ENCODE measurements at regions not wholly inside any gene's neighbourhood (a gene's known extent, or its start where the extent isn't known, plus 50 kb on each side); places are given as distances from the start of the nearest gene placed in this dataset.
"Not testable (repeated sequence)": the region's sequence is repeated elsewhere in the genome, so short reads cannot be mapped to it uniquely, and the experiment has no call there.

GRCh38 chr4:130026185-130026584, 930.2 kb downstream of the C4orf33 start:
- DNase-seq = no peak

- no peak for DNase-seq
Measured at GRCh38 chr4:130027973-130028372, 932.0 kb downstream of the C4orf33 start.

GRCh38 chr4:130028552-130028951, 932.6 kb downstream of the C4orf33 start:
- no peak for DNase-seq

- no peak for DNase-seq
Measured at GRCh38 chr4:130029442-130029841, 933.5 kb downstream of the C4orf33 start.

- no peak for DNase-seq
Measured at GRCh38 chr4:130031858-130032257, 935.9 kb downstream of the C4orf33 start.

GRCh38 chr4:130033657-130034056, 937.7 kb downstream of the C4orf33 start:
- DNase-seq = not testable (repeated sequence)

- DNase-seq = no peak
Measured at GRCh38 chr4:130034876-130035275, 938.9 kb downstream of the C4orf33 start.

GRCh38 chr4:130035391-130035790, 939.4 kb downstream of the C4orf33 start:
- DNase-seq = no peak

GRCh38 chr4:130037866-130038265, 941.9 kb downstream of the C4orf33 start:
- not testable (repeated sequence) for DNase-seq

GRCh38 chr4:130038540-130038939, 942.6 kb downstream of the C4orf33 start:
- not testable (repeated sequence) for DNase-seq

- no peak for DNase-seq
Measured at GRCh38 chr4:130043732-130044160, 947.8 kb downstream of the C4orf33 start.

- DNase-seq = no peak
Measured at GRCh38 chr4:130044788-130045531, 949.0 kb downstream of the C4orf33 start.

GRCh38 chr4:130053723-130054122, 957.8 kb downstream of the C4orf33 start:
- no peak for DNase-seq

GRCh38 chr4:130054908-130055307, 959.0 kb downstream of the C4orf33 start:
- no peak for DNase-seq

GRCh38 chr4:130056286-130056685, 960.3 kb downstream of the C4orf33 start:
- no peak for DNase-seq

- DNase-seq = no peak
Measured at GRCh38 chr4:130064471-130064870, 968.5 kb downstream of the C4orf33 start.

GRCh38 chr4:130067419-130067818, 971.5 kb downstream of the C4orf33 start:
- no peak for DNase-seq

GRCh38 chr4:130068072-130068471, 972.1 kb downstream of the C4orf33 start:
- DNase-seq = no peak

GRCh38 chr4:130071746-130072145, 975.8 kb downstream of the C4orf33 start:
- no peak for DNase-seq

- no peak for DNase-seq
Measured at GRCh38 chr4:130073145-130073790, 977.3 kb downstream of the C4orf33 start.

- no peak for DNase-seq
Measured at GRCh38 chr4:130074096-130074495, 978.1 kb downstream of the C4orf33 start.

GRCh38 chr4:130077275-130077674, 981.3 kb downstream of the C4orf33 start:
- no peak for DNase-seq

GRCh38 chr4:130079027-130079426, 983.1 kb downstream of the C4orf33 start:
- DNase-seq = not testable (repeated sequence)

- DNase-seq = no peak
Measured at GRCh38 chr4:130080872-130081451, 985.0 kb downstream of the C4orf33 start.

Data from activated T-cell treated with anti-CD3 and anti-CD28 coated beads, Interleukin-2, amount 50 U/mL, for 1 hour (primary cell).